K562 (cell line): ENCODE measurements at regions not wholly inside any gene's neighbourhood (a gene's known extent, or its start where the extent isn't known, plus 50 kb on each side); places are given as distances from the start of the nearest gene placed in this dataset.

Experiments
- ATAC-seq: fragments of 200-7000 bp; cut with Tn5 transposase; 3 replicates; pipeline ENCODE4 v1.9.1; 2020; ENCODE audit warnings: moderate library complexity
- BruUV-seq: library from RNA; stranded (reverse); fragments of 400-500 nt; replicated peaks from 2 replicates; lab custom pipeline; 2021; lab: Mats Ljungman, UMichigan
- CTCF ChIA-PET: fragments of 300-600 bp; formaldehyde crosslinking; extraction: SDS; loops from one replicate; lab custom pipeline; 2021; ENCODE audit warnings: low intra/inter-chr PET ratio; lab: Yijun Ruan, JAX
- POLR2A ChIA-PET: fragments of 300-600, 350-650 bp; sonication (Branson Sonifier 250); formaldehyde crosslinking; extraction: SDS; loops from one replicate; lab custom pipeline; 2021; ENCODE audit warnings: antibody characterized with exemption, inconsistent platforms; lab: Yijun Ruan, JAX
- DNase-seq, 4 experiments: peaks; one replicate each; pipeline versions ENCODE4 v3.0.0 to v3.0.0-alpha.2; 2011 to 2018; ENCODE audit warnings: low spot score in 3 of 4, mixed read lengths in 3 of 4; ENCODE audit errors: extremely low read depth in 1 of 4
- FAIRE-seq: peaks from 2 replicates; lab custom pipeline; 2011; peaks lifted over from hg19 to GRCh38; lab: Jason Lieb, UNC
- H2AFZ ChIP-seq: 2 replicates; pipeline ENCODE4 v1.6.0; 2011; ENCODE audit warnings: low read depth, low read length, control low read depth, inconsistent platforms
- H3K27ac ChIP-seq: fragments of 200-600 bp; 3 replicates; pipeline ENCODE4 v1.8.0; 2011; ENCODE audit warnings: low read depth, mild to moderate bottlenecking, control low read depth, inconsistent platforms, low read length, moderate library complexity, mixed read lengths; ENCODE audit errors: extremely low read depth
- H3K27me3 ChIP-seq, 2 experiments: fragments of 300-600 bp in 1 of 2; 2 replicates in 1 of 2; 3 replicates in 1 of 2; pipeline versions ENCODE4 v1.6.0 to v1.8.0; 2011; ENCODE audit warnings: inconsistent platforms in 2 of 2, low read length in 2 of 2, mild to moderate bottlenecking in 1 of 2, mixed read lengths in 1 of 2, moderate library complexity in 1 of 2; ENCODE audit not compliant: control insufficient read depth in 2 of 2, insufficient read depth in 2 of 2
- H3K36me3 ChIP-seq: fragments of 300-600 bp; 3 replicates; pipeline ENCODE4 v1.8.0; 2011; ENCODE audit warnings: mild to moderate bottlenecking, low read length, inconsistent platforms; ENCODE audit not compliant: control insufficient read depth, insufficient read depth
- H3K4me1 ChIP-seq, 2 experiments: fragments of 200-600 bp in 1 of 2; replicated peaks in 1 of 2; 2 replicates in 1 of 2; 3 replicates in 1 of 2; pipeline versions ENCODE4 v1.5.1 to v1.8.0; 2011; ENCODE audit warnings: inconsistent platforms in 2 of 2, low read length in 2 of 2, mild to moderate bottlenecking in 1 of 2, mixed read lengths in 1 of 2, moderate library complexity in 1 of 2; ENCODE audit not compliant: control insufficient read depth in 2 of 2, insufficient read depth in 2 of 2
- H3K4me2 ChIP-seq: 2 replicates; pipeline ENCODE4 v1.6.1; 2011; ENCODE audit warnings: low read length, control low read depth, inconsistent platforms, mixed read lengths; ENCODE audit not compliant: insufficient read depth
- H3K4me3 ChIP-seq: fragments of 200-600 bp; sonication (generic), shearing (Covaris generic); 2 replicates; pipeline ENCODE4 v1.5.1; 2016; ENCODE audit warnings: control low read depth, inconsistent platforms
- H3K79me2 ChIP-seq: fragments of 200-600 bp; 3 replicates; pipeline ENCODE4 v1.8.0; 2011; ENCODE audit warnings: low read length, inconsistent platforms; ENCODE audit not compliant: control insufficient read depth, insufficient read depth
- H3K9ac ChIP-seq, 2 experiments: 2 replicates each; pipeline versions ENCODE4 v1.6.0 to v1.6.1; 2011; ENCODE audit warnings: low read depth in 2 of 2, low read length in 2 of 2, control low read depth in 1 of 2, inconsistent platforms in 1 of 2, mild to moderate bottlenecking in 1 of 2, mixed read lengths in 1 of 2; ENCODE audit not compliant: insufficient read depth in 1 of 2
- H3K9me1 ChIP-seq: one replicate; pipeline ENCODE4 v1.6.0; 2011; ENCODE audit warnings: inconsistent platforms, mild to moderate bottlenecking, low read length, moderate library complexity; ENCODE audit not compliant: control insufficient read depth, insufficient read depth
- H3K9me3 ChIP-seq: replicated peaks from 2 replicates; pipeline ENCODE4 v1.5.1; 2011; ENCODE audit warnings: low read depth, low read length, inconsistent platforms; ENCODE audit not compliant: control insufficient read depth, insufficient read depth
- H4K20me1 ChIP-seq: replicated peaks from 2 replicates; pipeline ENCODE4 v1.6.1; 2011; ENCODE audit warnings: low read length, inconsistent platforms, mixed read lengths; ENCODE audit not compliant: control insufficient read depth, insufficient read depth
- ADNP ChIP-seq: fragments of 200-800 bp; sonication (Bioruptor generic); IDR thresholded peaks from 2 replicates; pipeline ENCODE4 v1.6.1; 2016; ENCODE audit warnings: missing genetic modification characterization, missing compliant biosample characterization
- ATF7 ChIP-seq: fragments of 450-650 bp; IDR thresholded peaks from 2 replicates; pipeline ENCODE4 v1.7.1; 2014; ENCODE audit warnings: mild to moderate bottlenecking, moderate library complexity
- ELF4 ChIP-seq: fragments of 450-650 bp; formaldehyde crosslinking; IDR thresholded peaks from 2 replicates; pipeline ENCODE4 v1.4.0; 2022; ENCODE audit warnings: missing genetic modification characterization
- ETV1 ChIP-seq: fragments of 450-650 bp; conservative IDR thresholded peaks from 2 replicates; pipeline ENCODE4 v1.6.1; 2016; ENCODE audit warnings: missing genetic modification characterization, control low read depth, low read depth, missing compliant biosample characterization
- GATAD2A ChIP-seq: fragments of 450-650 bp; IDR thresholded peaks from 2 replicates; pipeline ENCODE4 v1.6.1; 2017
- HOMEZ ChIP-seq: fragments of 250-450 bp; sonication (Bioruptor Pico); IDR thresholded peaks from 2 replicates; pipeline ENCODE4 v1.4.0; 2020; ENCODE audit warnings: mild to moderate bottlenecking, moderate library complexity
- KAT2B ChIP-seq: IDR thresholded peaks from one replicate; pipeline ENCODE4 v1.6.1; 2012; ENCODE audit warnings: low read depth, mild to moderate bottlenecking, control low read depth, inconsistent platforms, low read length, moderate library complexity
- KLF6 ChIP-seq: fragments of 250-450 bp; sonication (Bioruptor Pico); IDR thresholded peaks from 2 replicates; pipeline ENCODE4 v1.4.0; 2020; ENCODE audit warnings: mild to moderate bottlenecking, moderate library complexity, borderline replicate concordance
- MECOM ChIP-seq: fragments of 250-450 bp; sonication (Bioruptor Pico); IDR thresholded peaks from 2 replicates; pipeline ENCODE4 v1.8.0; 2022; ENCODE audit warnings: inconsistent platforms
- MED1 ChIP-seq: sonication (generic); formaldehyde crosslinking; IDR thresholded peaks from 2 replicates; pipeline ENCODE4 v1.8.1; 2023; ENCODE audit warnings: missing genetic modification reagents, borderline replicate concordance
- NBN ChIP-seq: fragments of 450-650 bp; IDR thresholded peaks from 2 replicates; pipeline ENCODE4 v1.6.1; 2016; ENCODE audit warnings: low read depth, mild to moderate bottlenecking
- PCBP1 ChIP-seq: fragments of 200-400 bp; formaldehyde crosslinking; IDR thresholded peaks from 2 replicates; pipeline ENCODE4 v1.6.1; 2018; ENCODE audit warnings: mild to moderate bottlenecking, low read depth, low read length; ENCODE audit not compliant: poor library complexity, severe bottlenecking
- TAF15 ChIP-seq: fragments of 200-400 bp; formaldehyde crosslinking; IDR thresholded peaks from 2 replicates; pipeline ENCODE4 v1.6.1; 2017; ENCODE audit warnings: mild to moderate bottlenecking, low read depth, low read length, moderate library complexity
- TRIM24 ChIP-seq, 2 experiments: fragments of 450-650 bp; IDR thresholded peaks; 2 replicates each; pipeline ENCODE4 v1.6.1; 2016
- ZNF24 ChIP-seq: fragments of 450-650 bp; IDR thresholded peaks from 2 replicates; pipeline ENCODE4 v1.6.1; 2016
- ZNF586 ChIP-seq: fragments of 450-650 bp; formaldehyde crosslinking; conservative IDR thresholded peaks from 2 replicates; pipeline ENCODE4 v1.4.0; 2020; ENCODE audit warnings: mild to moderate bottlenecking, moderate library complexity
- ZNF668 ChIP-seq: fragments of 250-450 bp; sonication (Bioruptor Pico); IDR thresholded peaks from 2 replicates; pipeline ENCODE4 v1.8.0; 2022; ENCODE audit warnings: mild to moderate bottlenecking, inconsistent platforms
- ZNF77 ChIP-seq: fragments of 250-450 bp; sonication (Bioruptor Pico); IDR thresholded peaks from 2 replicates; pipeline ENCODE4 v1.5.0; 2020
- WGBS: fragments of 100-300 bp; shearing (Covaris generic); methylation state at CpG from one replicate; pipeline ENCODE4 v1.1.6; 2016; ENCODE audit warnings: low coverage, mixed read lengths; ENCODE audit not compliant: insufficient coverage; ENCODE audit errors: missing lambda C conversion rate; 5-methylcytosine and 5-hydroxymethylcytosine counted together
- in situ Hi-C: fragments of 300-500 bp; cut with MboI; formaldehyde crosslinking; loops from 4 replicates; pipeline ENCODE4 v1.15.0; 2018; ENCODE audit warnings: inconsistent platforms, mixed read lengths
- intact Hi-C: fragments of 100-400 bp; cut with micrococcal nuclease; formaldehyde crosslinking; loops from 2 replicates; pipeline ENCODE4 v1.14.2; 2022
- TF ChIP-seq, protein P1 (sequence below): IDR thresholded peaks from 2 replicates; pipeline ENCODE4 v1.6.1; 2014; ENCODE audit warnings: antibody characterized with exemption

- no peak for TF ChIP-seq MECOM (CRISPR knock-in tag)
- TF ChIP-seq ETV1 (tag), result no peak
- no peak for TF ChIP-seq HOMEZ (CRISPR knock-in tag)
- TF ChIP-seq MED1, result no peak
- no peak for TF ChIP-seq ADNP (tag)
- no peak for TF ChIP-seq ZNF586
- TF ChIP-seq ZNF668, result no peak
- TF ChIP-seq TAF15, result no peak
- TF ChIP-seq, protein P1, sequence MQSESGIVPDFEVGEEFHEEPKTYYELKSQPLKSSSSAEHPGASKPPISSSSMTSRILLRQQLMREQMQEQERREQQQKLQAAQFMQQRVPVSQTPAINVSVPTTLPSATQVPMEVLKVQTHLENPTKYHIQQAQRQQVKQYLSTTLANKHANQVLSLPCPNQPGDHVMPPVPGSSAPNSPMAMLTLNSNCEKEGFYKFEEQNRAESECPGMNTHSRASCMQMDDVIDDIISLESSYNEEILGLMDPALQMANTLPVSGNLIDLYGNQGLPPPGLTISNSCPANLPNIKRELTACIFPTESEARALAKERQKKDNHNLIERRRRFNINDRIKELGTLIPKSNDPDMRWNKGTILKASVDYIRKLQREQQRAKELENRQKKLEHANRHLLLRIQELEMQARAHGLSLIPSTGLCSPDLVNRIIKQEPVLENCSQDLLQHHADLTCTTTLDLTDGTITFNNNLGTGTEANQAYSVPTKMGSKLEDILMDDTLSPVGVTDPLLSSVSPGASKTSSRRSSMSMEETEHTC, result no peak
- TF ChIP-seq, all 486 proteins: peak for 0
These were observed 98.1 kb downstream of the MBL2 start (continued) for GRCh38 chr10:52674474-52674873.

GRCh38 chr10:52677086-52677485, 95.5 kb downstream of the MBL2 start:
- CTCF ChIA-PET, result no interaction called here
- TF ChIP-seq ATF7 (no peak), ZNF77 (CRISPR knock-in tag) (no peak), ELF4 (no peak), PCBP1 (no peak), ZNF24 (no peak), KAT2B (no peak), GATAD2A (no peak), TRIM24 (IDR thresholded peaks at IDR 0.05) (no peak), KLF6 (no peak), NBN (no peak)
- TF ChIP-seq, all 486 proteins: peak for 0
- H3K27me3 ChIP-seq, result no peaks in the 10 kb centered on the region
- no peak overlapping the region for H3K9ac ChIP-seq
- H2AFZ ChIP-seq, result no peak overlapping the region
- no peaks in the 10 kb centered on the region for H3K36me3 ChIP-seq
- intact Hi-C loops (no loop called here), in situ Hi-C loops (no loop called here)
- no peaks in the 10 kb centered on the region for H3K9me1 ChIP-seq
- no peak overlapping the region for H3K27ac ChIP-seq
- POLR2A ChIA-PET, result no interaction called here
- FAIRE-seq (no peak), DNase-seq (no peak), ATAC-seq (no peak)
- H3K9me3 ChIP-seq, result no peaks in the 10 kb centered on the region
- no peaks in the 10 kb centered on the region for H4K20me1 ChIP-seq
- H3K4me3 ChIP-seq, result no peak overlapping the region
- 0% methylated on average over 1 of the region's 1 CpG for WGBS
- no TSS peak for BruUV-seq
- H3K4me1 ChIP-seq, result no peaks in the 10 kb centered on the region
- no peaks in the 10 kb centered on the region for H3K79me2 ChIP-seq
- no peak overlapping the region for H3K4me2 ChIP-seq
